Motor neuron (in vitro differentiated cells): ENCODE measurements at regions not wholly inside any gene's neighbourhood (a gene's known extent, or its start where the extent isn't known, plus 50 kb on each side); places are given as distances from the start of the nearest gene placed in this dataset.
"Not testable (repeated sequence)": the region's sequence is repeated elsewhere in the genome, so short reads cannot be mapped to it uniquely, and the experiment has no call there.

Experiments used
- ATAC-seq, 8 experiments: fragments of 200-7000 bp; cut with Tn5 transposase; replicated peaks in 6 of 8; 2 replicates each; pipeline ENCODE4 v1.8.0; 2021; ENCODE audit warnings: mild to moderate bottlenecking in 8 of 8, moderate library complexity in 8 of 8
- H3K27ac ChIP-seq, 2 donors: fragments of 250-450 bp; sonication (Bioruptor Pico); 2 replicates each; pipeline ENCODE4 v1.9.0; 2021; ENCODE audit warnings: antibody characterized with exemption in 2 of 2, mild to moderate bottlenecking in 2 of 2, moderate library complexity in 1 of 2
- H3K4me1 ChIP-seq, 2 donors: fragments of 250-450 bp; sonication (Bioruptor Pico); replicated peaks in 1 of 2; 2 replicates each; pipeline ENCODE4 v1.6.1; 2021; ENCODE audit warnings: antibody characterized with exemption in 2 of 2, mild to moderate bottlenecking in 2 of 2, moderate library complexity in 1 of 2
- H3K4me3 ChIP-seq, 5 donors: fragments of 250-450 bp; sonication (Bioruptor Pico); 2 replicates each; pipeline ENCODE4 v1.9.0; 2021; ENCODE audit warnings: antibody characterized with exemption in 5 of 5, mild to moderate bottlenecking in 5 of 5, moderate library complexity in 4 of 5
- WGBS, 10 experiments: fragments of 450-650 bp; shearing (Covaris generic); methylation state at CpG; one replicate each; pipeline ENCODE4 v1.0.0; 2022; 5-methylcytosine and 5-hydroxymethylcytosine counted together
- in situ Hi-C, 9 experiments: fragments of 400-800 bp; cut with MboI; loops; one replicate each; pipeline ENCODE4 v1.15.0; 2021; ENCODE audit warnings: low sequenced_read_pairs in 9 of 9, low pct_unique_long_range_greater_than_20kb in 2 of 9; ENCODE audit not compliant: unreplicated experiment in 9 of 9

- Histone ChIP-seq H3K4me1 (no peaks in the 10 kb centered on the region), H3K27ac (no peak overlapping the region), H3K4me3 (no peak overlapping the region)
- in situ Hi-C loops = no loop called here
- ATAC-seq = peak in 1 of 8 experiments; percentile 4
- WGBS, 10 experiments = 61 to 94% (median 79%) methylated on average over 1 to 4 of the region's 4 CpGs; no CpG with 5 or more reads in 1 of the 10 experiments
Measured at GRCh38 chr6:30818391-30818841, 65.9 kb upstream of the DDR1 start.

DNA sequence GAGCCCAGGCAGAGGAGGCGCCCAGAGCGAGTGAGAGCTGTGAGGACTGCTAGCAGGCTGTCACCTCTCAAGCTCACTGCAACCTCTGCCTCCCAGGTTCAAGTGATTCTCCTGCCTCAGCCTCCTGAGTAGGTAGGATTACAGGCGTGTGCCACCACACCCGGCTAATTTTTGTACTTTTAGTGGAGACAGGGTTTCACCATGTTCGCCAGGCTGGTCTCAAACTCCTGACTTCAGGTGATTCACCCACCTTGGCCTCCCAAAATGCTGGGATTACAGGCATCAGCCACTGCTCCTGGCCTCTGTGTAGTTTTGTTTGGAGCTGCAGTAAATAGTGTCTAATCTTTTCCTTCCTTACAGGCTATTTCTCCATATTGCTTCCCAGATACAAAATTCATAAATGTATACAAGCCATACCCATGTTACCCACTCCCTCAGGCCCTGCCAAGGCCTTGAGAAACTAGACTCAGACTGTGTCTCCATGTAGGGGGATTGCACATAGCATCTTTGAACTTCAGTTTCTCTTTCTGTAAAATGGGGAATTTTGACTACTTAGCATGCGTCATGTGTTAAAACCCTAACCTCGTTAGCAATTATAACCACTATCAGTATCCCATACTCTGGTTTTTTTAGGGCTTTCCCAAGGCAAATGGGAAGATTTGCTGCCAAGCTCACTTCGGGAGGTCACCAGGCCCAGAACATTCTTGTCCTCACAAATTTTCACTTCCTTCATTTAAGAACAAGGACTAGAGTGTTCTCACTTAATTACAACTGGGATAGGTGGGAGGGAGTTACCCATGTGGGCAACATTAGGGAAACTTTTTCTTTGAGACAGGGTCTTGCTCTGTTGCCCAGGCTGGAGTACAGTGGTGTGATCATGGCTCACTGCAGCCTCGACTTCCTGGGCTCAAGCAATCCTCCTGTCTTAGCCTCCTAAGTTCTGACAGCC, 67.3 kb upstream of the DDR1 start:
- Histone ChIP-seq H3K4me1 (no peaks in the 10 kb centered on the region), H3K27ac (no peak overlapping the region), H3K4me3 (no peak overlapping the region)
- no peak for ATAC-seq
- 80 to 100% (median 92%) methylated on average over 1 to 5 of the region's 9 CpGs; no CpG with 5 or more reads in 1 of the 10 experiments for WGBS, 10 experiments
- in situ Hi-C loops = no loop called here

GRCh38 chr6:30816296-30816695, 68.0 kb upstream of the DDR1 start:
- no CpG with 5 or more reads among the region's 34 CpGs for WGBS, 10 experiments
- H3K4me3 ChIP-seq, ATAC-seq, H3K27ac ChIP-seq, H3K4me1 ChIP-seq, in situ Hi-C loops: not testable (repeated sequence)

- H3K4me3 ChIP-seq, H3K4me1 ChIP-seq, in situ Hi-C loops, H3K27ac ChIP-seq: not testable (repeated sequence)
- ATAC-seq = peak in 1 of 8 experiments; percentile 32
- WGBS, 10 experiments = 80 to 100% (median 86%) methylated on average over 1 to 7 of the region's 12 CpGs; no CpG with 5 or more reads in 5 of the 10 experiments
Measured at GRCh38 chr6:30815041-30815742, 69.1 kb upstream of the DDR1 start.

GRCh38 chr6:30814146-30815040, 69.9 kb upstream of the DDR1 start:
- H3K4me3 ChIP-seq = no peak overlapping the region
- no peak overlapping the region for H3K27ac ChIP-seq
- in situ Hi-C loops = no loop called here
- ATAC-seq = peak in 2 of 8 experiments; percentile 14 to 24
- WGBS, 10 experiments = 20 to 93% (median 72%) methylated on average over 1 to 8 of the region's 11 CpGs
- H3K4me1 ChIP-seq = no peaks in the 10 kb centered on the region

- 75 to 100% (median 85%) methylated on average over 2 to 8 of the region's 9 CpGs; no CpG with 5 or more reads in 3 of the 10 experiments for WGBS, 10 experiments
- no peak overlapping the region for H3K27ac ChIP-seq
- in situ Hi-C loops = no loop called here
- H3K4me1 ChIP-seq = no peaks in the 10 kb centered on the region
- H3K4me3 ChIP-seq = no peak overlapping the region
- ATAC-seq = no peak
Measured at GRCh38 chr6:30813631-30814145, 69.3 kb upstream of the IER3 start.

DNA sequence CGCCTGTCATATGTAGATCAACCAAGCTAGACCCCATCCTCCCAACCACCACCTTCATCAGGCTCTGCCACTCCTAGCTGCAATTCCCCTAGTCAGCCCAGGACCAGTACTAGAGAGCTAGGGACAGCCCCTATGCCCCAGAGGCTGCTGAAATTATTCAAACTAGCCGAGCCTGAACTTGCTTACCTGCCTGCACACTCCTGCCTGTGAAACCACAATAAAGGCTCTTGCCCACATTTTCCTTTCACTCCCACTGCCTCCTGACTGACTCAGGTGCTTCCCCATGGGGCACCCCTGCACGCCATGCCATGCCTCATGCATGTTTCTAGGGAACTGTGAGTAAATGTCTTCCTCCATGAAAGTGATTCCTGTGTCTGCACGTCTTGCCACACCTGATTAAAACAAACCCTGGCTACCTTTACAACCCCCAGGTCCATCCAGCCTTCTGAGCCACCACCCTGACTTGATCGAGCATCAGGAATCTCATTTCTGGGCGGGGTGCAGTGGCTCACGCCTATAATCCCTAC, 66.5 kb upstream of the IER3 start:
- 20 to 100% (median 80%) methylated on average over 1 to 4 of the region's 7 CpGs; no CpG with 5 or more reads in 3 of the 10 experiments for WGBS, 10 experiments
- in situ Hi-C loops = no loop called here
- Histone ChIP-seq H3K27ac (no peak overlapping the region), H3K4me1 (no peaks in the 10 kb centered on the region), H3K4me3 (no peak overlapping the region)
- ATAC-seq = no peak

DNA sequence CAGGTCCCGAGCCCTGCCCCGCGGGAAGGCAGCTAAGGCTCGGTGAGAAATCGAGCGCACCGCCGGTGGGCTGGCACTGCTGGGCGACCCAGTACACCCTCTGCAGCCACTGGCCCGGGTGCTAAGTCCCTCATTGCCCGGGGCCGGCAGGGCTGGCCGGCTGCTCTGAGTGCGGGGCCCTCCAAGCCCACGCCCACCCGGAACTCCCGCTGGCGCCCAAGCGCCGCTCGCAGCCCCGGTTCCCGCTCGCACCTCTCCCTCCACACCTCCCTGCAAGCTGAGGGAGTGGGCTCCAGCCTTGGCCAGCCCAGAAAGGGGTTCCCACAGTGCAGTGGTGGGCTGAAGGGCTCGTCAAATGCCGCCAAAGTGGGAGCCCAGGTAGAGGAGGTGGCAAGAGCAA, 63.2 kb upstream of the IER3 start:
- in situ Hi-C loops, H3K4me3 ChIP-seq, ATAC-seq, H3K4me1 ChIP-seq, H3K27ac ChIP-seq: not testable (repeated sequence)
- 100% methylated on average over 1 to 7 of the region's 26 CpGs; no CpG with 5 or more reads in 8 of the 10 experiments for WGBS, 10 experiments

- no peak overlapping the region for H3K27ac ChIP-seq
- in situ Hi-C loops = no loop called here
- no peak overlapping the region for H3K4me3 ChIP-seq
- no peaks in the 10 kb centered on the region for H3K4me1 ChIP-seq
- no peak for ATAC-seq
- 67 to 100% (median 92%) methylated on average over 2 to 11 of the region's 14 CpGs for WGBS, 10 experiments
Measured at GRCh38 chr6:30806581-30807183, 62.3 kb upstream of the IER3 start.

DNA sequence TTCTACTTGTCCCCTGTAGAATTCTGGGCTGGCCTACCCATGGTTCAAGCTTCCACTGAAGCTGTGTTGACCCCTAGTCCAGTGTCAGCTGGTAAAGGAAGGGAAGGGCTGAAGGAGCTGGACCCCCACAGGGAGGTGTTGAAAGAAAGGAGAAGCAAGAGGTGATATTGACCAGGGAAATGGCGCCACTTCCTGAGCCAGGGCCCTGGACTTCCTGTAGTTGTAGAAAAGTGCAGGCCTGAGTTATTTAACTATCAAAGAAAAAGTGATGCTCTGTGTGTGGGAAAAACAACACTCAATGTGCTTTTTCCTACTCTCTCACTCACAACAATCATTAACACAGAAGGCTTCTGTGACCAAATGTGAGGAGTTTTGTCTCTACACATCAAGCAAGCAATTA, 60.0 kb upstream of the IER3 start:
- H3K4me3 ChIP-seq = no peak overlapping the region
- no peak overlapping the region for H3K27ac ChIP-seq
- 60 to 100% (median 85%) methylated on average over 1 of the region's 1 CpG; no CpG with 5 or more reads in 4 of the 10 experiments for WGBS, 10 experiments
- H3K4me1 ChIP-seq = no peaks in the 10 kb centered on the region
- in situ Hi-C loops = no loop called here
- no peak for ATAC-seq

DNA sequence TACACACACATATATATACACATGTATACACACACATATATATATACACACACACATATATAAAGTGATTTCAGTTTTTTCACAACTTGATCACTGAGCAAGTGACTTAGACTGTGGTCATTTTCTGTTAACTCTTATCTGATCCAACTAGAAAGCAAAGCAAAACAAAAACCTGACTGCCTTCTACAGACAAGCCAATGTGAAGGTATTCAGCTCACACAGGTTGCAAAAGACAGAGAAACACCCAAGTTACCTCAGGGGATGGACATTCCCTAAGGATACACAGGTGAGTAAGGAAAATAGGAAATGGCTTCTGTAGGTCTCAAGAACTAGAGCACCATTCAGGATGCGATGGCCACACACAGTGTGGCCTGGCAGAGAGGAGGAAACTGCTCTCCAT, 58.4 kb upstream of the IER3 start:
- no peak for ATAC-seq
- in situ Hi-C loops = no loop called here
- Histone ChIP-seq H3K4me1 (no peaks in the 10 kb centered on the region), H3K27ac (no peak overlapping the region), H3K4me3 (no peak overlapping the region)
- 80 to 100% methylated on average over 1 of the region's 1 CpG; no CpG with 5 or more reads in 8 of the 10 experiments for WGBS, 10 experiments

DNA sequence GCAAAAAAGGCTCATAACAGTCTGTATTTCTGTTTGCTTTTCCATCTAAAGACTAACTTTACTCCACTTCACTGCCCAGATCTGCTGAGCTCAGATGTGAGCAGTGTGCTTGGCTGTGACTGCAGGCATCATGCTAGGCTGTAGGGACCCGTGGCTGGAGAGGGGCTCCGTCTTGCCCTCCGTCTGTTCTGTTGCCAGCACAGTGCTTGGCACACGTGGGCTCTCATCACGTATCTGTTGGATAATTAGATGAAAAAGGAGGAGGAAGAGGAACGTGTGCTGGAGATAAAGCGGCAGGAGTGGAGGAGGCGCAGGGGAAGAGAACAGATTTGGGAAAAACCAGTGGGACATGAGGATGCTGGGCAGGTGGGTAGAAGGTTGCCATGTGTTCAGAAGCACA, 57.6 kb upstream of the IER3 start:
- 60 to 100% (median 100%) methylated on average over 1 to 8 of the region's 8 CpGs; no CpG with 5 or more reads in 2 of the 10 experiments for WGBS, 10 experiments
- ATAC-seq = no peak
- Histone ChIP-seq H3K27ac (no peak overlapping the region), H3K4me3 (no peak overlapping the region), H3K4me1 (no peaks in the 10 kb centered on the region)
- in situ Hi-C loops = no loop called here
